ENCODE measurements at regions not wholly inside any gene's neighbourhood (a gene's known extent, or its start where the extent isn't known, plus 50 kb on each side); places are given as distances from the start of the nearest gene placed in this dataset.
"Not testable (repeated sequence)": the region's sequence is repeated elsewhere in the genome, so short reads cannot be mapped to it uniquely, and the experiment has no call there.

GRCh38 chr9:86575137-86575536 is 220.9 kb upstream of the TUT7 start:
- no peak for DNase-seq (ENCODE audit: low spot score)

- DNase-seq (ENCODE audit: low spot score) = no peak
Measured at GRCh38 chr9:86573886-86574285, 219.7 kb upstream of the TUT7 start.

- DNase-seq (ENCODE audit: low spot score) = no peak
Measured at GRCh38 chr9:86572904-86573303, 218.7 kb upstream of the TUT7 start.

- DNase-seq (ENCODE audit: low spot score) = not testable (repeated sequence)
Measured at GRCh38 chr9:86565603-86566002, 211.4 kb upstream of the TUT7 start.

- no peak for DNase-seq (ENCODE audit: low spot score)
Measured at GRCh38 chr9:86563936-86564335, 209.7 kb upstream of the TUT7 start.

- no peak for DNase-seq (ENCODE audit: low spot score)
Measured at GRCh38 chr9:86563350-86563749, 209.1 kb upstream of the TUT7 start.

GRCh38 chr9:86562691-86563090 is 208.5 kb upstream of the TUT7 start:
- DNase-seq (ENCODE audit: low spot score) = no peak

- no peak for DNase-seq (ENCODE audit: low spot score)
Measured at GRCh38 chr9:86557918-86558317, 203.7 kb upstream of the TUT7 start.

GRCh38 chr9:86557063-86557766 is 203.0 kb upstream of the TUT7 start:
- DNase-seq (ENCODE audit: low spot score) = no peak

GRCh38 chr9:86555661-86556060 is 201.5 kb upstream of the TUT7 start:
- no peak for DNase-seq (ENCODE audit: low spot score)

- no peak for DNase-seq (ENCODE audit: low spot score)
Measured at GRCh38 chr9:86550401-86550800, 196.2 kb upstream of the TUT7 start.

GRCh38 chr9:86549920-86550319 is 195.7 kb upstream of the TUT7 start:
- DNase-seq (ENCODE audit: low spot score) = no peak

- no peak for DNase-seq (ENCODE audit: low spot score)
Measured at GRCh38 chr9:86549401-86549811, 195.2 kb upstream of the TUT7 start.

- no peak for DNase-seq (ENCODE audit: low spot score)
Measured at GRCh38 chr9:86548220-86548619, 194.0 kb upstream of the TUT7 start.

GRCh38 chr9:86547571-86547970 is 193.4 kb upstream of the TUT7 start:
- DNase-seq (ENCODE audit: low spot score) = no peak

GRCh38 chr9:86546712-86547111 is 192.5 kb upstream of the TUT7 start:
- DNase-seq (ENCODE audit: low spot score) = peak; percentile 77

GRCh38 chr9:86545090-86545489 is 190.9 kb upstream of the TUT7 start:
- no peak for DNase-seq (ENCODE audit: low spot score)

GRCh38 chr9:86541014-86541570 is 186.9 kb upstream of the TUT7 start:
- DNase-seq (ENCODE audit: low spot score) = no peak

GRCh38 chr9:86535406-86535915 is 181.3 kb upstream of the TUT7 start:
- no peak for DNase-seq (ENCODE audit: low spot score)

- no peak for DNase-seq (ENCODE audit: low spot score)
Measured at GRCh38 chr9:86534572-86535258, 180.5 kb upstream of the TUT7 start.

GRCh38 chr9:86531971-86532640 is 177.9 kb upstream of the TUT7 start:
- DNase-seq (ENCODE audit: low spot score) = no peak

GRCh38 chr9:86531273-86531970 is 177.2 kb upstream of the TUT7 start:
- no peak for DNase-seq (ENCODE audit: low spot score)
